Right lobe of liver (tissue), 6 donors: ENCODE measurements at regions not wholly inside any gene's neighbourhood (a gene's known extent, or its start where the extent isn't known, plus 50 kb on each side); places are given as distances from the start of the nearest gene placed in this dataset.

Experiments
- ATAC-seq, 4 donors: fragments of 200-7000 bp; cut with Tn5 transposase; one replicate each; pipeline ENCODE4 v1.9.1; 2020; ENCODE audit warnings: mild to moderate bottlenecking in 4 of 4, moderate library complexity in 4 of 4
- DNase-seq, 3 donors: peaks; one replicate each; pipeline ENCODE4 v3.0.0-alpha.2; 2020
- H3K27ac ChIP-seq, 3 donors: fragments of 200-600 bp; one replicate each; pipeline ENCODE4 v1.8.0; 2022
- H3K27me3 ChIP-seq, 2 donors: fragments of 200-600 bp; one replicate each; pipeline ENCODE4 v1.8.0; 2022
- H3K36me3 ChIP-seq, 4 donors: fragments of 200-600 bp; sonication (generic) in 1 of 4; one replicate each; pipeline versions ENCODE4 v1.5.1 to v1.8.0; 2017 to 2022; ENCODE audit warnings: control low read depth in 1 of 4
- H3K4me1 ChIP-seq, 4 donors: fragments of 200-600 bp; sonication (generic) in 1 of 4; one replicate each; pipeline versions ENCODE4 v1.5.1 to v1.8.0; 2017 to 2022; ENCODE audit warnings: control low read depth in 1 of 4
- H3K4me3 ChIP-seq, 3 donors: fragments of 200-600 bp; one replicate each; pipeline ENCODE4 v1.8.0; 2022
- H3K9me3 ChIP-seq, 4 donors: fragments of 200-600 bp; sonication (generic) in 1 of 4; one replicate each; pipeline versions ENCODE4 v1.5.1 to v1.8.0; 2017 to 2022; ENCODE audit warnings: control low read depth in 1 of 4
- CTCF ChIP-seq, 4 donors: fragments of 200-600 bp in 3 of 4; fragments of 450-650 bp in 1 of 4; IDR thresholded peaks; one replicate each; pipeline versions ENCODE4 v1.5.1 to v1.8.0; 2016 to 2022; ENCODE audit warnings: antibody characterized with exemption in 4 of 4, mild to moderate bottlenecking in 2 of 4
- POLR2A ChIP-seq: fragments of 450-650 bp; IDR thresholded peaks from one replicate; pipeline ENCODE4 v1.6.1; 2017; ENCODE audit warnings: antibody characterized with exemption, mild to moderate bottlenecking
- WGBS: methylation state at CpG from one replicate; pipeline ENCODE4 v1.1.6; 2018; ENCODE audit warnings: low coverage, low lambda C conversion rate; ENCODE audit not compliant: insufficient coverage; ENCODE audit errors: missing lambda C conversion rate; 5-methylcytosine and 5-hydroxymethylcytosine counted together
- intact Hi-C, 2 donors: fragments of 100-400 bp; cut with DNase I; formaldehyde crosslinking; loops; one replicate each; pipeline versions ENCODE4 v1.11.2 to v1.14.1; 2022
- donor health status: DM: no; HTN: yes; CAD: no.
- donor health status: DM: no; HTN: no; CAD: no.
- donor health status: DM: no; HTN: no; CAD: no.
- donor health status: DM: no; HTN: yes; CAD: no.
- donor health status: DM: no; HTN: yes; CAD: no.

GRCh38 chr2:234412726-234413125 lies 84.2 kb downstream of the ARL4C start:
- ATAC-seq (no peak), DNase-seq (no peak)
- no peak overlapping the region for H3K4me3 ChIP-seq
- TF ChIP-seq POLR2A (no peak), CTCF (IDR thresholded peaks at IDR 0.05) (no peak)
- no peaks in the 10 kb centered on the region for H3K4me1 ChIP-seq
- H3K9me3 ChIP-seq = no peaks in the 10 kb centered on the region
- 41% methylated on average over 7 of the region's 7 CpGs for WGBS
- intact Hi-C loops = no loop called here
- no peaks in the 10 kb centered on the region for H3K27me3 ChIP-seq
- H3K36me3 ChIP-seq = no peaks in the 10 kb centered on the region
- no peak overlapping the region for H3K27ac ChIP-seq

- no peaks in the 10 kb centered on the region for H3K36me3 ChIP-seq
- H3K4me1 ChIP-seq = no peaks in the 10 kb centered on the region
- TF ChIP-seq CTCF (IDR thresholded peaks at IDR 0.05) (no peak), POLR2A (no peak)
- WGBS = 86% methylated on average over 4 of the region's 4 CpGs
- H3K9me3 ChIP-seq = no peaks in the 10 kb centered on the region
- H3K27me3 ChIP-seq = no peaks in the 10 kb centered on the region
- DNase-seq = no peak
- no peak overlapping the region for H3K4me3 ChIP-seq
- no peak overlapping the region for H3K27ac ChIP-seq
- intact Hi-C loops = no loop called here
- ATAC-seq = no peak
Observed at GRCh38 chr2:234411793-234412192, 85.1 kb downstream of the ARL4C start.

GRCh38 chr2:234410526-234410925 lies 86.4 kb downstream of the ARL4C start:
- 60% methylated on average over 5 of the region's 5 CpGs for WGBS
- ATAC-seq = no peak
- no peaks in the 10 kb centered on the region for H3K27me3 ChIP-seq
- TF ChIP-seq POLR2A (no peak), CTCF (IDR thresholded peaks at IDR 0.05) (no peak)
- H3K4me3 ChIP-seq = no peak overlapping the region
- H3K9me3 ChIP-seq = no peaks in the 10 kb centered on the region
- no peaks in the 10 kb centered on the region for H3K36me3 ChIP-seq
- no peak for DNase-seq
- intact Hi-C loops = no loop called here
- H3K4me1 ChIP-seq = no peaks in the 10 kb centered on the region
- H3K27ac ChIP-seq = no peak overlapping the region

GRCh38 chr2:234409590-234409989 lies 87.3 kb downstream of the ARL4C start:
- intact Hi-C loops = no loop called here
- 71% methylated on average over 8 of the region's 8 CpGs for WGBS
- ATAC-seq = no peak

More at GRCh38 chr2:234409590-234409989, 87.3 kb downstream of the ARL4C start:
- no peak for DNase-seq
- H3K27me3 ChIP-seq = no peaks in the 10 kb centered on the region
- no peak overlapping the region for H3K4me3 ChIP-seq
- no peak overlapping the region for H3K27ac ChIP-seq
- no peaks in the 10 kb centered on the region for H3K9me3 ChIP-seq
- H3K36me3 ChIP-seq = no peaks in the 10 kb centered on the region
- no peaks in the 10 kb centered on the region for H3K4me1 ChIP-seq
- TF ChIP-seq CTCF (IDR thresholded peaks at IDR 0.05) (no peak), POLR2A (no peak)
